Posterior vena cava (tissue), 2 donors: ENCODE measurements at regions not wholly inside any gene's neighbourhood (a gene's known extent, or its start where the extent isn't known, plus 50 kb on each side); places are given as distances from the start of the nearest gene placed in this dataset.

Experiments
- DNase-seq: peaks from one replicate; pipeline ENCODE4 v3.0.0-alpha.2; 2020; ENCODE audit warnings: low spot score
- intact Hi-C, 2 donors: fragments of 100-400 bp; cut with DNase I; formaldehyde crosslinking; loops; one replicate each; pipeline versions ENCODE4 v1.14.1 to v1.14.2; 2022 to 2023
- donor health status: DM: yes; HTN: yes; CAD: no.
- donor health status: DM: yes; HTN: yes; CAD: no.

GRCh38 chr21:38177919-38178652 lies 78.7 kb upstream of the KCNJ15 start:
- no peak for DNase-seq
- intact Hi-C loops, result no loop called here

GRCh38 chr21:38178653-38179470 lies 77.9 kb upstream of the KCNJ15 start:
- no peak for DNase-seq
- intact Hi-C loops, result no loop called here

- intact Hi-C loops, result no loop called here
- DNase-seq, result no peak
These were observed 77.3 kb upstream of the KCNJ15 start for GRCh38 chr21:38179511-38179910.

DNA sequence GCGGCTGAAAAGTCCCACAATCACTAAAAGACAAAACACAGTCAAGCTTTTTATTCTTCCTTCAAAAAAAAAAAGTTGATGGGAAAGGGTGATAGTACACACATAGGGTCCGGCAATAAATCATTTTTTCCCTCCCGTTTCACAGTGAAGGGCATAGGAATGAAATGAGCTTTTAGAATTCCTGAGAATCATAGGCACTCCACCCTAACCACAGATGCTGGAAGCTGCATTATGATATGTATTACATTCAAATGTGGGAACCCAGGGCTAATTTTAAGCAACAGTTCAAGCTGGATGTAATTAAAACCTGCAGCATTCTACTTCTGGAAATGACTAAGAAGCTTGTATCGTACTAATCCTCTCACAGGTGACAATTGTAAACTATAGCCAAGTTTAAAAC lies 75.7 kb upstream of the KCNJ15 start:
- intact Hi-C loops, result no loop called here
- no peak for DNase-seq

DNA sequence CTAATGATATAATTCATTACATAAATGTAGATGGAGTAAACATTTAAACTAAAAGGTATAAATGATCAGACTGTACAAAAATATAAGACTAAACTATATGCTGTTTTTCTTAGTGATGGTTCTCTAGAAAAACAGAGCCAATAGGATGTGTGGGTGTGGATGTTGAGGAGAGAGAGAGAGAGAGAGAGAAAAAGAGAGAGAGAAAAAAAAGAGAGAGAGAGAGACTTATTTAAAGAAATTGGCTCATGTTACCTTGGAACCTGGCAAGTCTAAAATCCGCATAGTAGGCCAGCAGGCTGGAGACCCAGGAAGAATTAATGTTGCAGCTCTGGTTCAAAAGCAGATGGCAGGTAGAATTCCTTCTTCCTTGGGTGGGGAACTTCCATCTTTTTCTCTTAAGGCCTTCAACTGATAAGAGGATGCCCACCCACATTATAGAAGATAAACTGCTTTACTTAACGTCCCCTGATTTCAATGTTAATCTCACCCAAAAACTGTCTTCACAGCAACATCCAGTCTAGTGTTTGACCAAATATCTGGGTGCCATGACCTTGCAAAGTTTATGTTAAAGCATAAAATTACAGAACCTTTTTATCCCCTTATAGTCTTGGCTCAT lies 74.3 kb upstream of the KCNJ15 start:
- no peak for DNase-seq
- intact Hi-C loops, result no loop called here

- DNase-seq, result no peak
- intact Hi-C loops, result no loop called here
These were observed 72.8 kb upstream of the KCNJ15 start for GRCh38 chr21:38183961-38184360.

- no peak for DNase-seq
- intact Hi-C loops, result no loop called here
These were observed 70.0 kb upstream of the KCNJ15 start for GRCh38 chr21:38186661-38187270.

- intact Hi-C loops, result no loop called here
- DNase-seq, result no peak
These were observed 68.8 kb upstream of the KCNJ15 start for GRCh38 chr21:38188037-38188436.

- intact Hi-C loops, result no loop called here
These were observed 60.8 kb upstream of the KCNJ15 start for GRCh38 chr21:38196036-38196435.

GRCh38 chr21:38202811-38203210 lies 54.0 kb upstream of the KCNJ15 start:
- intact Hi-C loops, result no loop called here
- DNase-seq, result no peak

More at GRCh38 chr21:38196036-38196435, 60.8 kb upstream of the KCNJ15 start:
- DNase-seq, result no peak

DNA sequence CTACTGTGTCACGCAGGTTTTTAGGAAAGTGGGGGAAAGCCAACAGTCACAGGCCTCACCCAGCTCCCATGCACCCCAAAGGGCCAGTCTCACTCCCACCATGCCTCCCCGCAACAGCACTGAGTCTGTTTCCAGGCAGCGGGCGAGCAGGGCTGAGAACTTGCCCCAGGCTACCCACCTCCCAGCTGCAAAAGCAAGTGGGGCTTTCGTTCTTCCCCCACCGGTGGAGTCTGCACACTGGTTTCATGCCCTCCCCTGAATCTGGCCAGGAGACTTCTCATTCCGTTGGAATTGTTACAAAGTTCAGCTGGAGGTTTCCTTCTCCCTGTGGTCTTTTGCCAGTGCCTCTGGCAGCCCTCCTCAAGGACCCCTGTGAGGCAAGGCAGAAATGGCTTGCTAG lies 53.6 kb upstream of the KCNJ15 start:
- intact Hi-C loops, result no loop called here
- DNase-seq, result no peak

DNA sequence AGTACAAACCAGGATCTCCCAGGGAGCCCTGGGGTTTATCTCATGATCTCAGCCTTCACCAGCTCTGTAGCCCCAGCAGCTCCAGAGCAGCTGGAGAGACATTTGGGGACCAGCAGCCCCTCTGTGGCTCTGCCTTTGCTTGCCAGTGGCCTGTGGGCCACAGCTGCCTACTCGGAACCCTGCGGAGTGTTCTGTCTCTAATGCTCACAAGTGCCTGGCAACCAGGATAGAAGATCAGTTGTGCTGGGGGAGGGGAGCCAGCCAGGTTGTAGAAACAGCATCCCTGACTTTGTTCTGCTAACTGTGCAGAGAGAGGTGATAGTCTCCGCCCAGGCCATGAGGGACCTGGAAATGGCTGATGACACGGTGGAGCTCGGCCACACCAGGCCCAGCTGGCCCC lies 50.9 kb upstream of the KCNJ15 start:
- intact Hi-C loops, result no loop called here
- DNase-seq, result no peak

GRCh38 chr21:38206646-38207045 lies 50.1 kb upstream of the KCNJ15 start:
- no peak for DNase-seq
- intact Hi-C loops, result no loop called here
